ENCODE measurements at regions not wholly inside any gene's neighbourhood (a gene's known extent, or its start where the extent isn't known, plus 50 kb on each side); places are given as distances from the start of the nearest gene placed in this dataset.

GRCh38 chr2:5057891-5058351 is 634.3 kb upstream of the SOX11 start:
- TF ChIP-seq CTCF (IDR thresholded peaks at IDR 0.05; ENCODE audit: insufficient read depth, low read length, poor library complexity, severe bottlenecking) (no peak), EZH2phosphoT487 (conservative IDR thresholded peaks at IDR 0.05; ENCODE audit: low read length) (no peak)
